ENCODE measurements at regions not wholly inside any gene's neighbourhood (a gene's known extent, or its start where the extent isn't known, plus 50 kb on each side); places are given as distances from the start of the nearest gene placed in this dataset.
"Not testable (repeated sequence)": the region's sequence is repeated elsewhere in the genome, so short reads cannot be mapped to it uniquely, and the experiment has no call there.

GRCh38 chr10:30534465-30535144 is 94.9 kb downstream of the LYZL2 start:
- H3K4me3 ChIP-seq (ENCODE audit: low read depth, low read length) = no peak overlapping the region
- peak; percentile 61 for DNase-seq (ENCODE audit: low read depth, low spot score)
- in situ Hi-C loops (cut with HindIII; ENCODE audit: low sequenced_read_pairs) = no loop called here
- TF ChIP-seq CTCF (IDR thresholded peaks at IDR 0.05; ENCODE audit: low read depth, low read length) = peak; percentile 80

- TF ChIP-seq CTCF (IDR thresholded peaks at IDR 0.05; ENCODE audit: low read depth, low read length) = no peak
- in situ Hi-C loops (cut with HindIII; ENCODE audit: low sequenced_read_pairs) = no loop called here
These were observed 97.6 kb downstream of the LYZL2 start for GRCh38 chr10:30531751-30532530.

GRCh38 chr10:30529373-30529998 is 95.5 kb downstream of the MAP3K8 start:
- in situ Hi-C loops (cut with HindIII; ENCODE audit: low sequenced_read_pairs) = no loop called here

More at GRCh38 chr10:30531751-30532530, 97.6 kb downstream of the LYZL2 start:
- no peak for DNase-seq (ENCODE audit: low read depth, low spot score)
- no peak overlapping the region for H3K4me3 ChIP-seq (ENCODE audit: low read depth, low read length)

GRCh38 chr10:30528429-30528786 is 94.4 kb downstream of the MAP3K8 start:
- DNase-seq (ENCODE audit: low read depth, low spot score) = no peak
- in situ Hi-C loops (cut with HindIII; ENCODE audit: low sequenced_read_pairs) = no loop called here
- H3K4me3 ChIP-seq (ENCODE audit: low read depth, low read length) = no peak overlapping the region
- TF ChIP-seq CTCF (IDR thresholded peaks at IDR 0.05; ENCODE audit: low read depth, low read length) = no peak

More at GRCh38 chr10:30529373-30529998, 95.5 kb downstream of the MAP3K8 start:
- TF ChIP-seq CTCF (IDR thresholded peaks at IDR 0.05; ENCODE audit: low read depth, low read length) = no peak
- no peak overlapping the region for H3K4me3 ChIP-seq (ENCODE audit: low read depth, low read length)
- no peak for DNase-seq (ENCODE audit: low read depth, low spot score)

- in situ Hi-C loops (cut with HindIII; ENCODE audit: low sequenced_read_pairs) = no loop called here
- DNase-seq (ENCODE audit: low read depth, low spot score) = no peak
- H3K4me3 ChIP-seq (ENCODE audit: low read depth, low read length) = no peak overlapping the region
- no peak for TF ChIP-seq CTCF (IDR thresholded peaks at IDR 0.05; ENCODE audit: low read depth, low read length)
These were observed 93.8 kb downstream of the MAP3K8 start for GRCh38 chr10:30527623-30528428.

DNA sequence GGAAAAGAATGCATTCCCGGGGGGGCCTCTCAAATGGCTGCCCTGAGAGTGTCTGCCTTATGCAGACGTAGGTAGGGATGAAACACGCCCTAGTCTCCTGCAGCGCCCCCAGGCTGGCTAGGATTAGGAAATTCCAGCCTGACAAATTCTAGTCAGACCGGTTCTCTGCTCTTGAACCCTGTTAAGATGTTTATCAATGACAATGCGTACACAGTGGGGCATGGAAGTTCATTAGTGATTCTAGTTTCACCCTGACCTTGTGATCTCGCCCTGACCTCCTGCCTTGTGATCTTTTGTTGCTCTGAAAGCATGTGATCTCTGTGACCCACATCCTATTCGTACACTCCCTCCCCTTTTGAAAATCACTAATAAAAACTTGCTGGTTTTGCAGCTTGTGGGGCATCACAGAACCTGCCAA is 88.7 kb downstream of the MAP3K8 start:
- in situ Hi-C loops (cut with HindIII; ENCODE audit: low sequenced_read_pairs); H3K4me3 ChIP-seq (ENCODE audit: low read depth, low read length); DNase-seq (ENCODE audit: low read depth, low spot score): not testable (repeated sequence)

All from astrocyte of the spinal cord (primary cell).